Panc1 (cell line): ENCODE measurements at regions not wholly inside any gene's neighbourhood (a gene's known extent, or its start where the extent isn't known, plus 50 kb on each side); places are given as distances from the start of the nearest gene placed in this dataset.

Experiments
- TF ChIP-seq, protein P1 (sequence below): fragments of 450-650 bp; IDR thresholded peaks from 2 replicates; pipeline ENCODE4 v1.5.1; 2017; ENCODE audit warnings: mild to moderate bottlenecking
- TF ChIP-seq, protein P2 (sequence below), 2 experiments: IDR thresholded peaks; 2 replicates each; pipeline ENCODE4 v1.6.1; 2011 to 2012; ENCODE audit warnings: low read depth in 2 of 2, control low read depth in 1 of 2, low read length in 1 of 2, mild to moderate bottlenecking in 1 of 2, moderate library complexity in 1 of 2; ENCODE audit not compliant: insufficient read depth in 1 of 2

DNA sequence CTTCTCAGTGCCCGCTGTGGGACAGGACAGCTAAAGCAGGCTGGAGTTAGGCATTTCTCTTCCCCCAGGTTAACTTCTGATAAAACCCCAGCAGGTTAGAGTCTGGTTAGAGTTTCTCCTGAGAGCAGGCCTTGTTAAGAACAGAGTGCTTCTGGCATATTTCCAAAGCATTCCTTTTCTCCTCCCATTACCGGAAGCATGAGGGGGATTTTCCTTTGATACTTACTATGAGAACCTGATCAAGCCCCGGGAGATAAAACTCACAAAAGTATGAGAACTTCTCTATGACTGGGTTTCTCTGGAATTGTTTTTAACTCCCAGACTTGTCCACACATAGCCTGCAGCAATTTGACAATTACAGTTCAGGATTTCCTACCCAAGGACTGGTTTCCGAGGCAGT lies 77.4 kb upstream of the MAST4 start:
- TF ChIP-seq, protein P1, sequence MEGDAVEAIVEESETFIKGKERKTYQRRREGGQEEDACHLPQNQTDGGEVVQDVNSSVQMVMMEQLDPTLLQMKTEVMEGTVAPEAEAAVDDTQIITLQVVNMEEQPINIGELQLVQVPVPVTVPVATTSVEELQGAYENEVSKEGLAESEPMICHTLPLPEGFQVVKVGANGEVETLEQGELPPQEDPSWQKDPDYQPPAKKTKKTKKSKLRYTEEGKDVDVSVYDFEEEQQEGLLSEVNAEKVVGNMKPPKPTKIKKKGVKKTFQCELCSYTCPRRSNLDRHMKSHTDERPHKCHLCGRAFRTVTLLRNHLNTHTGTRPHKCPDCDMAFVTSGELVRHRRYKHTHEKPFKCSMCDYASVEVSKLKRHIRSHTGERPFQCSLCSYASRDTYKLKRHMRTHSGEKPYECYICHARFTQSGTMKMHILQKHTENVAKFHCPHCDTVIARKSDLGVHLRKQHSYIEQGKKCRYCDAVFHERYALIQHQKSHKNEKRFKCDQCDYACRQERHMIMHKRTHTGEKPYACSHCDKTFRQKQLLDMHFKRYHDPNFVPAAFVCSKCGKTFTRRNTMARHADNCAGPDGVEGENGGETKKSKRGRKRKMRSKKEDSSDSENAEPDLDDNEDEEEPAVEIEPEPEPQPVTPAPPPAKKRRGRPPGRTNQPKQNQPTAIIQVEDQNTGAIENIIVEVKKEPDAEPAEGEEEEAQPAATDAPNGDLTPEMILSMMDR = no peak
- TF ChIP-seq, protein P2, sequence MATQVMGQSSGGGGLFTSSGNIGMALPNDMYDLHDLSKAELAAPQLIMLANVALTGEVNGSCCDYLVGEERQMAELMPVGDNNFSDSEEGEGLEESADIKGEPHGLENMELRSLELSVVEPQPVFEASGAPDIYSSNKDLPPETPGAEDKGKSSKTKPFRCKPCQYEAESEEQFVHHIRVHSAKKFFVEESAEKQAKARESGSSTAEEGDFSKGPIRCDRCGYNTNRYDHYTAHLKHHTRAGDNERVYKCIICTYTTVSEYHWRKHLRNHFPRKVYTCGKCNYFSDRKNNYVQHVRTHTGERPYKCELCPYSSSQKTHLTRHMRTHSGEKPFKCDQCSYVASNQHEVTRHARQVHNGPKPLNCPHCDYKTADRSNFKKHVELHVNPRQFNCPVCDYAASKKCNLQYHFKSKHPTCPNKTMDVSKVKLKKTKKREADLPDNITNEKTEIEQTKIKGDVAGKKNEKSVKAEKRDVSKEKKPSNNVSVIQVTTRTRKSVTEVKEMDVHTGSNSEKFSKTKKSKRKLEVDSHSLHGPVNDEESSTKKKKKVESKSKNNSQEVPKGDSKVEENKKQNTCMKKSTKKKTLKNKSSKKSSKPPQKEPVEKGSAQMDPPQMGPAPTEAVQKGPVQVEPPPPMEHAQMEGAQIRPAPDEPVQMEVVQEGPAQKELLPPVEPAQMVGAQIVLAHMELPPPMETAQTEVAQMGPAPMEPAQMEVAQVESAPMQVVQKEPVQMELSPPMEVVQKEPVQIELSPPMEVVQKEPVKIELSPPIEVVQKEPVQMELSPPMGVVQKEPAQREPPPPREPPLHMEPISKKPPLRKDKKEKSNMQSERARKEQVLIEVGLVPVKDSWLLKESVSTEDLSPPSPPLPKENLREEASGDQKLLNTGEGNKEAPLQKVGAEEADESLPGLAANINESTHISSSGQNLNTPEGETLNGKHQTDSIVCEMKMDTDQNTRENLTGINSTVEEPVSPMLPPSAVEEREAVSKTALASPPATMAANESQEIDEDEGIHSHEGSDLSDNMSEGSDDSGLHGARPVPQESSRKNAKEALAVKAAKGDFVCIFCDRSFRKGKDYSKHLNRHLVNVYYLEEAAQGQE (IDR thresholded peaks at IDR 0.05; ENCODE audit: insufficient read depth in 1 of 2, low read depth in 2 of 2, low read length in 1 of 2) = no peak
